HG02588 (cell line): ENCODE measurements at regions not wholly inside any gene's neighbourhood (a gene's known extent, or its start where the extent isn't known, plus 50 kb on each side); places are given as distances from the start of the nearest gene placed in this dataset.

Experiments
- ATAC-seq: cut with Tn5 transposase; IDR thresholded peaks from one replicate; pipeline ENCODE4 v1.9.1; 2021; ENCODE audit warnings: mild to moderate bottlenecking, moderate library complexity; ENCODE audit not compliant: unreplicated experiment

DNA sequence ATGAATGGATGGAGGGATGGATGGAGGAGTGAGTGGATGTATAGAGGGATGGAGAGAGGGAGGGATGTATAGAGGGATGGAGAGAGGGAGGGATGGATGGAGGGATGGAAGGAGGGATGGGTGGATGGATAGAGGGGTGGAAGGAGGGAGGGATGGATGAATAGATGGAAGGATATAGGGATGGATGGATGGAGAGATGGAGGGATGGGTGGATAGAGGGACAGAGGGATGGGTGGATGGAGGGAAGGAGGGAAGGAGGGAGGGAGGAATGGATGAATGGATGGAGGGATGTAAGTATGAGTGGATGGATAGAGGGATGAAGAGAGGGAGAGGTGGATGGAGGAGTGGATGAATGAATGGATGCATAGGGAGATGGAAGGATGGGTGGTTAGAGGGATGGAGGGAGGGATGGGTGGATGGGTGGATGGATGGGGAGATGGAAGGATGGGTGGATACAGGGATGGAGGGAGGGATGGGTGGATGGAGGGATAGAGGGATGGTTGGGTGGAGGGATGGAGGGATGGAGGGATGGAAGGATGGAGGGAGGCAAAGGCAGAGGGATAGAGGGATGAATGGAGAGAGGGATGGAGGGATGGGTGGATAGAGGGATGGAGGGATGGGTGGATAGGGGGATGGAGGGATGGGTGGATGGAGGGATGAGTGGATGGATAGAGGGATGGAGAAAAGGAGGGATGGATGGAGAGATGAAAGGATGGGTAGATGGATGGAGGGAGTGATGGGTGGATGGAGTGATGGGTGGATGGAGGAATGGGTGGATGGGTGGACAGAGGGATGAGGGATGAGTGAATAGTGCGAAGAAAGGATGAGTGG, 313.8 kb downstream of the UACA start:
- ATAC-seq = no peak

DNA sequence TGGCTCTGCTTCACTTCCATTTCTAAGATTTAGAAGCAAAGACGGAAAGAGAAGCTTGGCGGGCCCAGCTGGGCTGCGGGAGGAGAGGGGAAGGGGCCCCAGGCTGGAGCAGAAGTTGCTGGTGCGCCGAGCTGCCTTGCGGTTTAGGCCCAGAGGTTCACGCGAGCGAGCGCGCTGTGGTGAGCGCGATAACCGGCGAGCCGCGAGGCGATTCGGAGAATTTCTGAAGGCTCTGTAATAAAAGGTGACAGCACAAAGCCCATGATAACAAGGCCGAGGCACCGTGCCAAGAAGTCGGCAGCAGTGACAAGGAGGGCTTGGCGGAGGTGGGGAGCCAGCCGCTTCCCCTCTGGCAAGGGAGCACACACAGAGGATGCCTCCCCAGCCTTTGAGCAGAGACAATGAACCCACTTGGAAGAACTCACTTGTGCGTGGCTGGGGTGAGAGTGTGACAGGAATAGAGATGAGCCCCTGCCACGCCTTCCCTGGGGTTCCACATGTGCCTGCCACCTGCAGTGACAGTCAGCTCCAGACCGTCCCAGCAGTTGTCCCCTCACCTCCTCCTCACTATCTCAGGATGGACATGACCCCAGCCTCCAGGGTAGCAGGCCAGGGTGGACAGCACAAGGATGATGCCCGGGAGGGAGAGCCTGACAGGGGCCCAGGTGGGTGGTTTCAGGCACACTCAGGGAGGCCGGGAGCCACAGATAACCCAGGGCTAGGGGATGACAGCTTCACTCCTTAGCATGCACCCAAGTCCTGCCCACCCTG, 315.2 kb downstream of the UACA start:
- ATAC-seq = no peak

DNA sequence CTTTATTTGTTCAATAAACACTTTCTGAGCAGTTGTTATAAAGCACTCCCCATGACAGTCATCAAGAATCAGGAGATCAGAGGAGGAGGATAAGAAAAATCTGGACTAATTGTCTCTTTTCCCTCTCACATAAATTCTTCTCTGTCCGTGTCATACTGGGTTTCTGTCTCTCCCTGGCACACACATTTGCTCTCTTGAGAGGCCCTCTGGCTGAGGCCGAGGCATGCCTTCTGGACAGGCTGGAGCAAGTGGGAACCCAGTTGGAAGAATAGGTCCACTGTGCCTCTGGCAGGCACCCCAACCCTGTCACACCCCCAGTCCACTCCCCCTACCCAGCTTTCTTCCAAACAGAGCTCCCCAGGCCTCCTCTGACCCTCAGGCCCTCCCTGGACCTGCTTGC, 315.8 kb downstream of the UACA start:
- no peak for ATAC-seq

DNA sequence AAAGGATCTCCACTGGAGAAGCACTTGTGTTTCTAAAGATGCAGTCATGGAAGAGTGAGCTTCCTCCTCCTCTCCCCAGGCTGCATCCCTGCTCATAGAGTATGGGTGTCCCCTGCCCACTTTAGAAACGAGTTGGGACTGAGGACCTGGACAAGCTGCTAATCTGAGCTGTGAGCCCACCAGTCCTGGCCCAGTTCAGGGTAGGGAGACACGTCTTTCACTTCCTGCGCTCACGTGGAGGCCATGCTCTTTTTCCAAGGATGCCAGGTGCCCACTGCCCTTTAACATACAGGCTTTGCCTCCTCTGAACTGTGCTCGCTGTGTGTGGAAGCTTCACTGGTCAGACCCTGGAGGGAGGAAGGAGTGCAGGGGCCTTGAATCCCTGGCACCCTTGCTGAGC, 316.3 kb downstream of the UACA start:
- ATAC-seq = no peak

DNA sequence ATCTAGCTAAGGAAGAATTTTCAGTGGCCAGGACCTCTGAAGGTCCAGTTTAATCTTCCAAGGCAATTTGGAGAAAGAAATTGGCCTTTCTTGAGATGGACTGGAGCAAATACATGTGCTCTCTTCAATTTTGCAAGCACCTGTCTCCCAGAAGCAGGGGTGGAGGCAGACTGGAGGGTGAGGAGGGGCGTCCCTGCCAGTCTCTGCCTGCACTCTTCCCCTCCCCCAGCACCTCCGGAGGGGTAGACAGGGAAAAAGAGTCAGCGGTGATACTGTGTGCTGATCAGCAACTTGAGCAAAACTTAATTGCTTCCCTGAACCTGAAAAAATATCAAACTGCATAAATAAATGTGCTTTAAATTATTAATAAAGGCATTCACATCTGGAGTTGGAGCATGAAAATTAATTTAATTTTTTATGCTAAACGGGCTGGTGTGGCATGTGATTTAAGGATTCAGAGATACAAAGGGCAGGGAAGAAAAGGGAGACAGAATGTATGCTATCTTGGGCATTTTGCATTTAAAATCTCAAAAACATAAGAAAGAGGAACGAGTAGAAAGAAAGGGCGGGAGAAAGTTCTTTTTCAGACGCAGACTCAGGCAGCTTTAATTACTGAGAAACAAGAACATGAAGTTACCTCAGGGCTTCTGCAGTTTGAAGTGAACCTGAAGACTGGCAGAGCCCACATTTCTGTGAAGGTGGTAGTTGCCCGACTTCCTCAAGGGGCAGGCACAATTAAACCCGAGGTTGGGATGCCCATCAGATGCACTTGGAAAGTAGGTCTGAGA, 319.7 kb downstream of the UACA start:
- ATAC-seq = no peak

DNA sequence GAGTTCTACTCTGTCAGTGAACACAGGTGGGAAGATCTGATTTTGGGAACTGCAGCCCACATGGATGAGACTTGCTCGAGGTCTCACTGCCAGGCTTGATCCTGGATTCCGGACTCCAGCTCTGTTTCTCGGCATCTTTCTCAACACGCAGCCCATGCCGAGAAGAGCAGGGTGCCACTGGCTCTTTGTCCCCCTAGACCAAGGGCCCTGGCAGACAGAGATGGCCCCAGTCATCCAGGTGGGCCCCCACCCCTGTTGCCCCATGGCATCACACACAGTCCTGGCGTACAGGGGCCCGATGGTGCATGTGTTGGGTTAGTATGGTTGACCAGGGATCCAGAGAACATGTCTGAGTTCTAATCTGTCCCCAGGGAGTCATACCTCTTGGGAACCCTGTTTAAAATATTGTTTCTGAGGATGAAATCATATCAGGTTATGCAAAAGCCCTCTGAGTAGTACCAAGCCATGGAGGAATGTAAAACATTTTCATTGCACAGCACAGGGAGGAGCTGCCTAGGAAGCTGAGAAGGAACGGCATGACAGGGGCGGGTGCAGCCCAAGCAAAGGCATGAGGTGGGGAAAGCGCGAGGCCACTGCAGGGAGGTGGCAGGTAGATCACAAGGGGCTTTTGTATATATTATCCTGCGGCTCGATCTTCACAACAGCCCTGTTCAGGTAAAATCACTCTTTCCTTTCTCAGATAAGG, 320.6 kb downstream of the UACA start:
- no peak for ATAC-seq

DNA sequence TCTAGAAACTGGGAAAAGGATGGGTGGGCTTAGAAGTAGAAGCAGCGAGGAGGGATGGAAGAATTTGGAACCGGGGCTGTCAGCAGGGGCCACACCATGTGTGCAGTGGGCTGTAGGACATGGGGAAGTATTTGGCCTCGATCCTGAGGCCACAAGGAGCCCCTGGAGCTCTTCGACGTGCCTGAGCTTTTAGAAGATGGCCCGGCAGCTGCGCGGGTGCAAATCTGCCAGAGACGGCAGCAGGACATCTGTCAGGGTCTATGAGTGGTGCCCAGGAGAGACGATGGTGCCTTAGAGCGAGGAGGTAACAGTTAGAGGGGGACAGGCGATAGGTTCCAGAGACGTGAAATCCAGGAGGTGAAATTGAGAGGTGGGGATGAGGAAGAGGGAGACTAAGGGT, 321.1 kb downstream of the UACA start:
- ATAC-seq = no peak

DNA sequence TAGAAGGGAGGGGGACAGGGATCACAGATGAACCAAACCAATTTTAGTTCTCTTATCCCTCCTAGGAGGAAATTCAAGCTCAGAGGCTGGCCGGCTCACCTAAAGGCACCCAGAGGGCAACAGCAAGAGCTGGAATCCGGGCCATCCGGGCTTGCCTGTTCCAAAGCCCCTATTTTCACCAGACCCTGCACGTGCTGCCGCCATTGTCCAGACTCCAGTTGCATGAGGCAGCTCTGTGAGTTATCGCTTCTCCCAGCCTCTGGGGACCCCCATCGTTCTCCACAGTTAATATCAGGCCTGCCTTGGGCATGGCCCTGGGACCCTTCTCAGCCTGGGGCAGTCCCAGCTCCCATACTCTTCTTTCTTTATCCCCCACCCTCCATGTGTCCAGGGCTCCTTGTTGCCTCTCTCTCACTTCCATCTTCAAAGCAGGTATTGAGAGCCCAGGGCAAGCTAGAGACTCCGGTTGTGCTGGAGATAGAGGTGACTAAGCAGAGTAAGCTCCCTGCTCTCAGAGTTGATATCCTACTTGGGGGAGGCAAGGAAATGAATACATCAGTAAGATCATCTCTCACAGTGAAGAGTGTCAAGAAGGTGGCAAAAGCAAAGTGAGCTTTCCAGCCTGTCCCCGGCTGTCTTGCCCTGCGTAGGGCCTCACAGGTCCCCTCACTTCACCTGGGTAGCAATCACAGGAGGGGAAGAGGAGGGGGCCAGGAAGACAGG, 322.8 kb downstream of the UACA start:
- no peak for ATAC-seq

DNA sequence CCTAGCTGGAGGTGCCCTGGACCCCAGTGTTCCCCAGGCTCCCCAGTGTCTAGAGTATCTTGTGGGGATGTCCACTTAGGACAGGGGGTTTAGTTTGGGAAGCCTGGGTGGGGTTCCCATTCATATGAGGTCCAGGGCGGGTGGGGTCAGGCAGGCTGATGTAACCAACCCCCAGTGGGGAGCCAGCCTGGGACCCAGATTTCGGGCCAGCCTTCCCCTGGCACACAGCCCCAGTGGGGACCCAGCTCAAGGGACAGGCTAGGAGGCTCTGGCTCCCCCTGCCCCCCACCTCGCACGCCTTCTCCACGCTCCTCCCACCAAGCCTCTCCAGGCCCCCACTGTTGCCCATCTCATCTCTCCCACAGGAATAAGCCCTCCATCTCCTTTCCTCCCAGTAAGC, 323.5 kb downstream of the UACA start:
- no peak for ATAC-seq

DNA sequence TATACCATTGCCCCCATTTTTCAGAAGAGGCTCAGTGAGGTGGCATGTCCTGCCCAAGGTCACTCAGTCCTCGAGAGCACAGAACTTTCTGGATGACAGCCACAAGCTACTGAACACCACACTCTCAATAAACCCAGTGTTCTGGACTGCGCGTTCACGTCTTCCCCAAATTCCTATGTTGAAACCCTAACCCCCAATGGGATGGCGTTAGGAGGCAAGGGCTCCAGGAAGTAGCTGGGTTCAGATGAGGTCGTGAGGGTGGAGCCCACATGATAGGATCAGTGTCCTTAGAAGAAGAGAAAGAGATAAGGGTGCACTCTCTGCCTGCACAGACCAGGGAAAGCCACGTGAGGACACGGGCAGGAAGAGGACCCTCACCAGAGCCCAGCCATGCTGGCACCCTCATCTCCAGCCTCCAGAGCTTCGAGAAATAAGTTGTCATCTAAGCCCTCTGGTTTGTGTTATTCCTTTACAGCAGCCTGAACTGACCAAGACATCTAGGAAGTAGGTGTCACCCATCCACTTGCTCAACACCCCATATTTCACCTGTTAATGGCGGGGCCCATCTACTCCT, 324.0 kb downstream of the UACA start:
- ATAC-seq = no peak

DNA sequence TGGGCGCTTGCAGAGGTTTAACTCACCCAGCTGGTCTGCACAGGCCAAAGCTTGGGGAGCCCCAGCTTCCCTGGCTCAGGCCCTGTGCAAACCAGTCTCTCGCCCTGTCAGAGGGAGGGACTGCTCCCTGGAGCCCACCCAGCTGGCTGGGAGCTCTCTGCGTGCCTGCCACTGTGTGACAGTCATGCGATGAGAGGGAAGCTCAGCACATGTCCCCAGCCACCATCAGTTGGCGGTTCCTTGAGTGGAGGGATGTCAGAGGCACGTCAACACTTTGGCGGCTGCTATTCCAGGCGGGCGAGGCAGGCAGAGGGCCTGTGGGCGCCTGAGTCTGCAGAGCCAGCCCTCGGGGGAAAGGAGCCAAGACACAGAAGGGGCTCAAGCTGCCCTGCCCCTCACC, 324.6 kb downstream of the UACA start:
- no peak for ATAC-seq

DNA sequence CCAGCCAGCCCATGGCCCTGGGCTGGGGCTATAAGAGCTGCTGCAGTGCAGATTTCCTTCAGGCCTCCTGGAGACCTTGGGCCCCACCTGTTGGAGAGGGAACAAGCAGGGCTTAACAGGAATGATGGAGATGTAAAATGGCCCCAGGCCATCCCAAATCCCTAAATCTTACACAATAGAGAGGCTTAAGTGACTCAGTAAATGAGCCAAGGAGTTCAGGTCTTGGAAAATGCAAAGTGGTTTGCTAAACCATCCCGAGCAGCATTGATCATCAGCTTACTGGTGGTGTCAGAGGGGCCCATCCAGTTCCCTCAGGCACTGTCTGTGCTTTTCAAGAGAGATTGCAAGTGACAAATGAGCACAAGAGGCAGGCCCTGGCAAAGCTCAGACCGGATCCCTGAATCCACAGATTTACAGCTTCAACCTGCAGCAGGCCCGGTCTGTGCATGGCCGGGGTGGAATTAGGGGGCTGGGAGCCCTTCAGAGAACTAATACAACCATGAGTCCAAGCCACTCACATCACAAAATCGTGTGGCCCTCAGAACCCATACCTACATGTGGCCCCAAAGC, 325.4 kb downstream of the UACA start:
- ATAC-seq = no peak

DNA sequence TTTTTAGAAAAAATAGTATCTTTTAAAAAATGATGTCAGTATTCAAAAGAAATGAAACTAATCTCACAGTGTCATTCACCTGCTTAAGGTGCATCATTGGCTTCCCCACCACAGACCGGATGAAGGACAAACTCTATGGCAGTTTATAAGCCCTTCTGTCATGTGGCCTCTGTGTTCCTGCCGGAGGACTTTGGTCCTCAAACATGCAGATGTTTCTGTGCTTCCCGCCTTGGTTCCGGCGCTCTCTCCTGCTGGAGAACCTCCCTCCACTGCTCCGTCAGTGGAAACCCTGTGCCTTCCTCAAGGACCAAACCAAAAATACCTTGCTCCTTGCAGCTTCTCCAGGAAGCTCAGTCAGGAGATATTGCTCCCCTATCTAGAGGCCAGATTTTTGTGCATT, 326.3 kb downstream of the UACA start:
- no peak for ATAC-seq

DNA sequence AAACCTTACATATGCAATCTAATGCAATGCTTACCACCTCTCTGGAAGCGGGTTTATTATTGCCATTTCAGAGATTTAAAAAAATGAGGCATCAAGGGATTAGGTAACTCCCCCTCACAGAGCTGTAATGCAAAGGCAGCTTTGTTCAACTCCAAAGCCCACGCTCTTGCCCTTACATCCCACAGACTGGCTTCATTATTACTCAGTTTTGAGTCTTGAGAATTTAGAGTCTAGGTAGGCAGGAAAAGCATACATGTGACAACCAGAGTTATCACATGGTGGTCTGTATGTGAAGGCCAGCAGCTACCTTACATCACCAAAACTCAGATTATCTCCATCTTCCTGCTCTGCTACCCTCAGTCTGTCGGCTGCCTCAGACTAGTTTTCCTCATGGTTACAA, 326.9 kb downstream of the UACA start:
- ATAC-seq = no peak

DNA sequence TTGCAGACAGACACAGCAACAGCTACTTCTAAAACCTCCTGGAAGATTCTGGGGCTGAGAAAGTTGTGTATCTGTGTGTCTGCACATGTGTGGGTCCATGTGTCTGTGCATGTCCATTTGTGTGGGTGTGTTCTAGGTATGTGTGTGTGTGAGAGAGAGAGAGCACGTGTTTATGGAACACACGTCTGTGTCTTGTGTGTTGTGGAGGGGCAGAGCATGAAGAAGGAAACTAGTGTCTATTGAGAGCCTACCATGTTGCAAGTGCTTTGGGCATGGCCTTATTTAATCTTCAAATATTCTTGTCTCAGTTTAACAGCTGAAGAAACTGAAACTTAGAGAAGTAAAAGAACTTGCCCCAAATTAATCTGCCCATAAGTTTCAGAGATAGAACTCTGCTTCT, 327.5 kb downstream of the UACA start:
- no peak for ATAC-seq

DNA sequence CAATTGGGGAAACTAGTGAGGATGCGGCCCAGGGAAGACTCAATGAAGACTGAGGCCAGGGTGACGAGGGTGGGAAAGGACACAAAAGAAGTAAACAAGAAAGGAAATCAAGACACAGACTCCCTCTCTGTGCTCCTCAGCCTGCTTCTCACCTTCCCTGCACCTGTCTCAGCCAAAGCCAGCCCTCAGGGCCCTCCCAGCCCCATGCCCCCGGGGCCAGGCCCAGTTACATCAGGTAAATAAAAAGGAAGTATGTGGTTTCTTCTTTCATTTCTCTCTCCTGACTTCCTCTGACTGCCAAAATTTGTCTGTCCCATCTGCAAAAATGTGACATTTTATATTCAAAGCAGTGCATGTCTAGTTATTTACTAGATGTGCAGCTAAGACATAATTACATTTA, 328.0 kb downstream of the UACA start:
- no peak for ATAC-seq

DNA sequence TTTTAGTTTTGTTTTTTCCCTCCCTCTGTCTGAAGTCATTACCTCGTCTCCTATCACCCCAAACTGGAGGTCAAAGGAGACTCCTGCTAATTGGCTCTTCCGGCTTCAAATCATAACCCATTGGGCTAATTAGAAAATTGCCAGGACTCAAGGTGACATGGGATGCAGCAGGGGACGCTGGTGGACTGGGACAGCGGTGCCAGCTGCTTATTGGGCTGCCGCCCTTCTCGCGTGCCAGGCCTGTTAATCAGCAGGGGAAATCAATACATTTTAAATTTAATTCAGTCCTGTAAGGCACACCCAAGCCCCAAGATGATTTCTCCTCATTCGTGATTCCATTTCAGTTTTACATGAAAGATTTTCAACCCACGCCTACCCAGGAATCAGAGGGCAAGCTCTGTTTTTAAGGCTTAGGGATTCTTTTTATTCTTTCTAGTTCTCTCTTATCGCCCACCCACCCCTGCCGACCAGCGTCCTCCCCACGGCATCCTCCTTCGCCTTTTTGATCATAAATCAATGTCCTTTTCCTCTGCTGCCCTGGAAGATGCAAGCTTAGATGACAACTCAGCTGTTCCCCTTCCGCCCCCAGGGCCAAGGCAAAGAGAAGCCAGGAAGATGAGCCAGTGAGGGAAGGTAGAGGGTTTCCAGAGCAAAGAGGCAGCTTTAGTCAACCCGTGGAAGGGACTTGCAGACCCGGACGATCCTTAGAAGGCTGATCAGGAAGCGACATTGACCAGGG, 329.6 kb downstream of the UACA start:
- ATAC-seq = no peak

DNA sequence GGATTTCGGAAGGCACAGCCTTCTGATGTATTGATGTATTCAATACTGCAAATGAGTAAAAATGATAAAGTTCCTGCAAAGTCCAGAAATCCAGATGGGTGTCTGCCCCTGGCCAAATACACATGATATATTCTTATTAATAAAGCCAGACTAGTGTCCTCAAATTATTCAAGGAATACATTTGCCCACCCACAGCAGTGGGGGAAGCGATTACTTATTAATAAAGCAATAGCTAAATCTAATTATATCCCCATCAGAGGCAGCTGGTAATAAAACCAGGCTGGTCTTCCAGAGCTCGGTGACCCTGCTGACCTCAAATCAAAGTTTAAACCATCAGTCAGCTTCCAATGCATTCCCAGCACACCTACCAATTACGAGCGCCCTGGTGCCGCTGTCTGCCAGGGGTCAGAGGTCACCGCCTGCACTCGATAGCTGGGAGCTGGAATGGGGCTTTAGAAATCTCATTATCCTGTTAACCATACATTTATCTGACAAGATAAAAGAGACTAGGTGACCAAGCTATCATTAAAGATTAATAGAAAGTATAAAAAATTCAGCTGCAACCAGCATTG, 330.3 kb downstream of the UACA start:
- ATAC-seq = no peak

DNA sequence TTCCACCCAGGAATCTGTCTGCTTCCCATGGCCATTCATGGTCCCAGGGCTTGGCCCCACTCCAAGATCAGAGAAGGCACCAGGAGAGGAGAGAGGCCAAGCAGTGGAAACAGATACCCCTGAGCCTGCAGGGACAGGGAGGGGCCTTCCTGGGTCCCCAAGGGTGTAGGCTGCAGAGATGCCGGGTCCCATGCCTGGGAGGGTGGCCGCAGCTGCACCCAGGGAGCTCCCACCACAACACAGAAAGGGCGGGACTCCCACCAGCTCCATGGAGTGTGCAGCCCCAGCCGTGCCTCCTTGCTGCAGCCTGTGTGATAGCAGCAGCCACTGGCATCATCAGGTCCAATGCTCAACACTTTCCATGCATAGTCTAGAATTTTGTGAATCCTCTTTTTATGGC, 331.5 kb downstream of the UACA start:
- ATAC-seq = no peak
